Right renal pelvis (tissue), 4 donors: ENCODE measurements at regions not wholly inside any gene's neighbourhood (a gene's known extent, or its start where the extent isn't known, plus 50 kb on each side); places are given as distances from the start of the nearest gene placed in this dataset.
"Not testable (repeated sequence)": the region's sequence is repeated elsewhere in the genome, so short reads cannot be mapped to it uniquely, and the experiment has no call there.

ENCODE experiments used
- DNase-seq, 4 donors: peaks; one replicate each; pipeline ENCODE4 v3.0.0-alpha.2; 2013; ENCODE audit warnings: low read depth in 4 of 4, low spot score in 3 of 4, missing footprints in 1 of 4

DNA sequence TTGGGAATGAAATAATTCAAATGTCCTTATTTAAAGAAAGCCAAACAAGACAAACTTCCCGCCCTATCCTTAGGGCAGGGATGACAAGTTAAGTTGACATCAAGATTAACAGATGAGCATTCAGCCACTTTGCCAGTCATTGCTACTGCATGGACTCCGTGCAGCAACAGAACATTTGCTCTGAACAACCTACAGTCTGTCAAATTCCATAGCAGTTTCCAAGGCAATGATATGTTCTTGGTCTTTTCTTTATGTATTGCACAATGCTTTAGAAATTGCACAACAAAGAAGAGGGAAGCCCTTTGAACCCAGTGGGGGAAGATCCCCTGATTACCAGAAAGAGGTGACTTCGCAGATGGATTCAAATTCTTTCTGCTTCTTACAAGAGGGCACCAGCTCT lies 269.8 kb downstream of the BCAT1 start:
- DNase-seq: no peak

DNA sequence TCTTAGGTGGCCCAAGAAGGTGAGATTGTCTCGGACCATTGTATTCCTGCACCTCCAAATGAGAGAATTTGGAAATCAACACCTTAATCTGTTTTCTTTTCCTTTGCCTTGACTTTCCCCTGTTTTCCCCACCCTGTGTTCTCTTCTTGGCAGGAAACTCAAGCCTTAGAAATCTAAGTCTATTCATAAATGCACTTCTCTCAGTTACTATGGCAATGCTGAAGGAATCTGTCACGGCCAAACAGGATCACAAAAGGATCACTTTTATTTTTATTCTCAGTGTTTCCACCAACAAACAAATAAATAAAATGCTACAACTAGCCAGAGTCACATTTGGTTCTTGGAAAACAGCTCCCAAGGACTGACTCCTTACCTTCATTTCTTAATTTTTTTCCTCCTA lies 270.5 kb downstream of the BCAT1 start:
- DNase-seq: no peak

DNA sequence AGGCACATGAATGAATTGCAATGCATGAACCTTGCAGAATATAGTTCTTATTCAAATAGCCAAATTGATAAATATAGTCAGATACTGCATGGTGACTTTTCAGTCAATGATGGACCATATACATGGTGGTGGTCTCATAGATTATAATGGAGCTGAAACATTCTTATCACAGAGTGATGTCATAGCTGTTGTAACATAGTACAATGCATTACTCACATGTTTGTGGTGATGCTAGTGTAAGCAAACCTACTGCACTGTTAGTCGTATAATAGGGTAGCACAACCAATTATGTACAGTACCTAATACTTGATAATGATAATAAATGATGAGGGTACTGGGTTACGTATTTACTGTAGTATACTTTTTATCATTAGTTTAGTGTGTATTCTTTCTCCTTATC lies 280.3 kb downstream of the BCAT1 start:
- DNase-seq: no peak

DNA sequence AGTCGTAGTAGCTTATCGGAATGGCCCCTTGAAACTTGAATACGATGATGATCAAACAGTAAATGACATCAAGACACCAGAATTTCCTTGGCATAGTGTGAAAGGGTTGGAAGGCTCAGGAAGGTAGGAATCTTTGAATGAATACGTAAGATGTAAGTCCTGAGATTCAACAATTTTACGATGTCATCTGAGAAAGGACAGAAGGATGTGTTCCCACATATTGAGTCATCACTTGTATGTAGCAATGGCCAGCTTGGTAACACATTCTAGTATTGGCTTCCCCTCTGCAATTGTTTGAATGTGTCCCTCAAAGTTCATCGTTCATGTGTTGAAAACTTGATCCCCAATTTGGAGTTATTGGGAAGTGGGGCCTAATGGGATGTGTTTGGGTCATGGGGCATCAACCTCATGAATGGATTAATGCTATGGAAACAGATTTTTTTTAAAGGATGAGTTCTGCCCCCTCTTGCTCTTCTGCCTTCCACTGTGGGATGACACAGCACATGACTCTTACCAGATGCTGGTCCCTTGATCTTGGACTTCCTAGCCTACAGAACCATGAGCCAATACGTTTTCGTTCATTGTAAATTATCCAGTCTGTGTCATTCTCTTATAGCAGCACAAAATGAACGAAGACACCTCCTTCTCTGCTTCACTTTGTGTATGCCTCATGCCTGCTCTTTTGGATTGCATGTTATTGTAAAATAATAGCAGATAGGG lies 284.6 kb downstream of the BCAT1 start:
- no peak for DNase-seq

DNA sequence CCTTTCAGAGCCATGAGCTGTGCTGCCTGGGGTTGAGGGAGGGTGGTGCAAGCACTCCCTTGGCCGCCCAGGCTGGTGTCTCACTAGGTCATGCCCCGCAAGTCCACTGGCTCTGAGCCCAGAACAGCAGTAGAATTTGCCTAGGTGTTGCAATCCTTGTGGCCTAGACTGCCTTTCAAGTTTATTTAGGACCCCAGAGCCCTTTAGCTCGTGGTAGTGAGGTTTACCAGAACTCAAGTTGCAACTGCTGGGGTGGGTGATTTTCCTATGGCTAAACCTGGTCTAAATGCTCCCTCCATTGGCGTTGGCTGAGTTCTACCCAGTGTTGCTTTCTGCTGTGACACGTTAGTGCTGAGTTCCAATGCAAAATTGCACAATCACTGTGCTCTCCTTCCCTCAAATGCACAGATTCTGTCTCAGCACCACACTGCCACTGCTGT lies 287.2 kb downstream of the BCAT1 start:
- no peak for DNase-seq

DNA sequence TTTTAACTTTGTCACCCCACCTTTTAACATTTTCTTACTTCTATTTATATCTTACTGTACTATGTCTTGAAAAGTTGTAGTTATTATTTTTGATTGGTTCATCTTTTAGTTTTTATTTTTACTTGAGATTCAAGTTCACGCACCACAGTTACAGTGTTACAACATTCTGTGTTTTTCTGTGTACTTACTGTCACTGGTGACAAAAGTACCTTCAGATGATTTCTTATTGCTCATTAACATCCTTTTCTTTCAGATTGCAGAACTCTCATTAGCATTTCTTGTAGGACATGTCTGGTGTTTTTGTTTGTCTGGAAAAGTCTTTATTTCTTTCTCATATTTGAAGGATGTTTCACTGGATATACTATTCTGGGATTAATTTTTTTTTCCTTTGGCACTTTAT lies 289.9 kb downstream of the BCAT1 start:
- DNase-seq: no peak

DNA sequence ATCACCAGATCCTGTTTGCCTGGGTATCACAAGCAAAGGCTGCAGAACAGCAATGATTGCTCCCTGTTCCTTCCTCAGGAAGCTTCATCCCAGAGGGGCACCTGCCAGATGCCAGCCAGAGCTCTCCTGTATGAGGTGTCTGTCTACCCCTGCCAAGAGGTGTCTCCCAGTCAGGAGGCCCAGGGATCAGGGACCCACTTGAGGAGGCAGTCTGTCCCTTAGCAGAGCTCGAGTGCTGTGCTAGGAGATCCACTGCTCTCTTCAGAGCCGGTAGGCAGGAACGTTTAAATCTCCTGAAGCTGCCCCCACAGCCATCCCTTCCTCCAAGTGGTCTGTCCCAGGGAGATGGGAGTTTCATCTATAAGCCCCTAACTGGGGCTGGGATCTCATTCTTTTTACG lies 294.6 kb downstream of the BCAT1 start:
- not testable (repeated sequence) for DNase-seq

DNA sequence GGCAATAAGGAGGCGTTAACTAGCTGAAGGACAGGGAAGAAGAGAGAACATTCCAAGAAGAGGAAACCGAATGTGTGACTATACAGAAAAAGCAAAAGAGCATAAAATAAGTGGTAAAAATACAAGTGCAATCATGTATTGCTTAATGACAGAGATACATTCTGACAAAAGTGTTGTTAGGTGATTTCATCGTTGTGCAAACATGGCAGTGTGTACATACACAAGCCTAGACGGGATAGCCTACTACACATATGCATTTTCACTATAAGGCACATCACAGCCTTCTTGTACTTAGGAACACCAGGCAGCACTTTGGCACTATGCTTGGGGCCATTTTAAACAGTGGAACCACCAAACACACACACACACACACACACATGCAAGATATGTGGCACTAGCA lies 299.3 kb downstream of the BCAT1 start:
- no peak for DNase-seq

DNA sequence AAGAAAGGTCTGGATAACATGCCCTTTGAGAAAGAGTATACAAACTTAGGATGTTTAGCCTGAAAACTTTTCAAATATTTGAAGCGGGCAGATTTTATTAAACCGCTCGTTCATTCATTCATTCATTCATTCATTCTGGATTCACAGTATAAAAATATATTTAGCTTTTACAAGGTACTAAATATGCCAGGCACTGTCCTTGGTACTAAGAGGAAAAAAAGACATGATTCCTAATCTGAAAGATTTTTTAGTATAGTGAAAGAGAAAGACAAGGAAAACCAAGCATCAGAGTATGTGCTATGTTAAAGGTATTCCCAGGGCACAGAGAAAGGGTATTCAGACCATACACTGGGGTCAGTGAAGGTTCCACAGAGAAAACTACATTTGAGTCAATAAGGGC lies 299.7 kb downstream of the BCAT1 start:
- no peak for DNase-seq

DNA sequence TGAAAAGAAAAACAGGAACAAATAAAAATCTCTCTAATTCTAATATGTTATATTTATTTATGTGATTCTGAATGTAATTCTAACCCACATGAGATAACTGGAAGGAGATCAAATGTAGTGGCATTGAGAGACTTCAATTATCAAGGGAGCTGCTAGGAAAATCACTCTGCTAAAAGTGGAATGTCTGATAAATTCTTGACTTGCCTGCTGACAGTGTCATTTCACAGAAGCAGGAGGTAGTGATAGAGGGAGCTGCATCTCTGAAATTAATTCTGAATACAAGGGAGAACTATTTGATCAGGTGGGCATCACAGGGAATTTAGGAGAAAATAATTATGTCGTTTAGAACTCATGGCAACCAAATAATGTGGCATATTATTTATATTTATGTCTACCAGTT lies 303.6 kb downstream of the BCAT1 start:
- DNase-seq: no peak

DNA sequence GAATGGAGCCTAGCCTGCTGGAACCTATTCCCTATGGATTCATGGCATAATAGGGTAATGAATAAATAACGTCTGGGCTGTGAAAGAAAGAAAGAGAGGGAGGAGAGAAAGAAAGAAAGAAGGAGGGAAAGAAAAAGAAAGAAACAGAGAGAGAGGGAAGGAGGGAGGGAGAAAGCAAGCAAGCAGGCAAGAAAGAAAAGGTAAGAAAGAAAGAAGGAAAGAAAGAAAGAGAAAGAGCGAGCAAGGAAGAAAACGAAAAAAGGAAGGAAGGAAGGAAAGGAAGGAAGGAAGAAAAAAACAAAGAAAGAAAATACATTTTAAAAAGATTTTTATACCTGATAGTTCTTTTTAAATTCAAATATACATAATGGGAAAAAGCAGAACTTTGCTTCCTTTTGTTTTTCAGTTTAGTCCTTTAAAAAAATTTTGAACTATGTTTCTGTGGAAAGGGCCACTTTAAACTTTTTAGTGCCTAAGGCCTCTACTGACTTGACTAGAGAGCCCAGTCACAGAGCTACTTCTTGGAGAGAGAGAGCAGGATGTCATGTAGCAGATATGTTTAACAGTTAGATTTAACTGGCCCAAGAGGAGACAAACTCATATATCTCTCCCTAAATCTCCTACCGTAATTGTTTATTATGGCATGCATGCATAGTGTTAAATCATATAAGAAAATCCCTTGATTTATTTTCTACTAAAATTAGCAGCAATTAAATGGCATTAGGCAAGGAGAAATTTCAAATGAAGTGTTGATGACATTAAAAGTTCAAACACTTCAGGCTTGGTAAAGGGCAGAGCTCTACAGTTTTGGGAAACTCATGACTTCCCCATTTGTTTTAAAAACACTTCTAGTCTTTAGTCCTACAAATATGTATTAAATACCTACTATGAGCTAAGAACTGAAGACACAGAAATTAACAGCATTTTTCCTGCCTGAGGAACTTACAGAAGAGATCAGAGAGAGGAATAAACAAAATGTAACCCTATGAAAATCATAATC lies 305.5 kb downstream of the BCAT1 start:
- no peak for DNase-seq

DNA sequence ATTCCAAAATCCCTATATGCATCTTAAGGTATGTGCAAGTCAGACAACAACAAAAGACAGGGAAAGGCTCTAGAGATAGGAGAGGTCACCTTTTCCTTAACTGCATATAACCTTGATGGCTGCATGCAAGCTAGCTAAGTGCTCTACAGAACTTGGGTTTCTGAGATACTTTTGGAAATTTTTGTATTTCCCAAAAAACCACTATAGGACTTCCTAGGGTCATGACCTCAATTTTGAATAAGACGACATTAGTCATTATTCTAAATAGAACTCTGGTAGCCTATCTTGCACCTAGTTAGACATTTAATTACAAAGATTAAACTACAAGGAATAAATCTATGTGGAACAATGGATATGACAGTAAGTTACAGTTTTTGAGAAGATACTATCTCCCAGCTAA lies 309.3 kb downstream of the BCAT1 start:
- DNase-seq: no peak

DNA sequence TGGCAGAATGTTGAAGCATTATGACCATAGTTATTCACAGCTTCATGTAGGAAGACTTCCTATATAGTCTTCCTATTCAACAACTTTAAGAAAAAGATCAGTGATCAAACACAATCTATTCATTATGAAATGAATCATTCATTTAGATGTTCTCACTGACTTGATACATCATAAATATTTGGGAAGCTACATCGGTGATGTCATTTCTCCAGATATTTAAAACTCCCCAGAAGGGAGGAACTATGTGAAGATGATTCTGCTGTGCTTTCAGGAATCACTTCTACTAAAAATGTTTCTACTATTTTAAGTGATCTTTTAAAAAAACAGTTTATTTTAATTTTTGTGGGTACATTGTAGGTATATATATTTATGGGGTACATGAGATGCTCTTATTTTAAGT lies 316.4 kb downstream of the BCAT1 start:
- DNase-seq: no peak

DNA sequence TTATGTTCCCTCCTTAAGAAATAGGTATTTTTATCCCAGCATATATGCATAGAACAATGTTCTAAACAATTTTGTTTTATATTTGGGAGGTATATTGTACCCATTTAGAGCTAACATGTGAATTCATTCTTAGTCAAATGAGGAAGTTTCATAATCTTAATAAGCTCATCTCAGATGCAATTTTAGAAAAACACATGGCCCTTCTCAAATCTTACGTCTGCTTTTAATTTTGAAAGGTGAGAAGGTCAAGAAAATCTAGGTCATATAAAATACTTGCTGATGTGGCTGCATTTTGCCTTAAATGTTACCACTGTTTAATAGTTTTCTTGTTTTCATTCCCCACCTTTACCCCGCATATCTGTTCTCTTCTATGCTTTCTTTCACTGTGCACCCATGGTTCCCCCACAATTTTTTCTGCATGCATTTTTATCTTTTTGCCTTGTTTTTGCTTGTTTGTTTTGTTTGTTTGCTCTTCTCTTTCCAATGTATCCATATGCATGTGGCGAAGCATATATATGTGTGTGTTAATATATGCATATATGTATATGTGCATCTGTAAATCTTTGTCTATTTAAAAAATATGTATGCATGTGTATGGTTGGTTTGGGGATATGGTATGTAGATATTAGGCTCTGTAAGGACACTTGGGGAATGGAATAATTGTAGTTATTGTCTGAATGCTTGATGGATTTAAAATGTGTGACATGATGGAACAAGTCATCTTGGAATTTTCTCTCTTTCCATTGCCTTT lies 317.1 kb downstream of the BCAT1 start:
- no peak for DNase-seq

DNA sequence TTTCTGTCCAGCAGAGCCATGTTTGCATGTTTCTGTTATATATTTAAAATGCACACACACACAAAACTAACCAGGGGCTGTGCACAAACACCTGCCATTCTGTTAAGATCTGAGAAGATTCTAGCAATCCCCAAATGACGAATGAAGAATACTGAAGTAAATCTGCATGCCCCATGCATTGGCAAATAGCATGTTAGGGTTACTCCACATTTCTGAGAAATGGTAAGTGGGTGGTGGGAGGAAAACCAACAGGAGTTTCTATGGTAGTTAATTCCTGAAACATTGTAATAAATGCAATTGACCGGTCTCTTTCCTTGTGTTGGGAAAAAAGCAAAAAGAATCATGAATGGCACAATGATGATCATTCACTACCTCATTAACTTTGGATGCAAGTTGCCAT lies 318.0 kb downstream of the BCAT1 start:
- no peak for DNase-seq

DNA sequence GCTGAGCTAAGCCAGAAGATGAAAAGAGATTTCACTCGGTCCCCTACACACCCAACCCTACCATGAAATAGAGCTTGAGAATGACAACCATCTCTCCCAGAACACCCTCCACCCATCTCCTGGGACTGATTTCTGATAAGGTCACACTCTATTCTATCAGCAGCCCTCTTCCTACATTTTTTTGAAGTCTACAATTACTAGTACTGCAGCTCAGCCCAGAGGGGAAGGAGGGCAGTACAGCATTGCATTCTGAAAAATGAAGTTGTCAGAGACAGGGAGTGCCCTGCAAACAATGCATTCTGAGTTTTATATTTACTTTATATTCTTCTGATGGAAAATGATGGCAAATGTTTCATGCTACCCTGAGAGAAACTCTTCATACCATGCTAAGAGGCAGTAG lies 318.5 kb downstream of the BCAT1 start:
- no peak for DNase-seq

DNA sequence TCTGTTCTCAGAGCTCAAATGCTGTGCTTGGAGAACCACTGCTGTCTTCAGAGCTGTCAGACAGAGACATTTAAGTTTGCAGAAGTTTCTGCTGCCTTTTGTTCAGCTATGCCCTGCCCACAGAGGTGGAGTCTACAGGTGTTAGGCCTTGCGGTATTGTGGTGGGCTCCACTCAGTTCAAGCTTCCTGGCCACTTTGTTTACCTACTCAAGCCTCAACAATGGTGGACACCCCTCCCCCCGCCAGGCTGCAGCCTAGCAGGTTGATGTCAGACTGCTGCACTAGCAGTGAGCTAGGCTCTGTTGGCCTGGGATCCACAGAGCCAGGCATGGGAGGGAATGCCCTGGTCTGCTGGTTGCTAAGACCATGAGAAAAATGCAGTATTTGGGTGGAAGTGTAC lies 323.8 kb downstream of the BCAT1 start:
- DNase-seq: no peak

DNA sequence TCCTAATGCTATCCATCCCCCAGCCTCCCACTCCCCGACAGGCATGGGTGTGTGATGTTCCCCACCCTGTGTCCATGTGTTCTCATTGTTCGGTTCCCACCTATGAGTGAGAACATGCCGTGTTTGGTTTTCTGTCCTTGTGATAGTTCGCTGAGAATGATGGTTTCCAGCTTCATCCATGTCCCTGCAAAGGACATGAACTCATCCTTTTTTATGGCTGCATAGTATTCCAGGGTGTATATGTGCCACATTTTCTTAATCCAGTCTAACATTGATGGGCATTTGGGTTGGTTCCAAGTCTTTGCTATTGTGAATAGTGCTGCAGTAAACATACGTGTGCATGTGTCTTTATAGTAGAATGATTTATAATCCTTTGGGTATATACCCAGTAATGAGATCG lies 328.9 kb downstream of the BCAT1 start:
- DNase-seq: not testable (repeated sequence)

DNA sequence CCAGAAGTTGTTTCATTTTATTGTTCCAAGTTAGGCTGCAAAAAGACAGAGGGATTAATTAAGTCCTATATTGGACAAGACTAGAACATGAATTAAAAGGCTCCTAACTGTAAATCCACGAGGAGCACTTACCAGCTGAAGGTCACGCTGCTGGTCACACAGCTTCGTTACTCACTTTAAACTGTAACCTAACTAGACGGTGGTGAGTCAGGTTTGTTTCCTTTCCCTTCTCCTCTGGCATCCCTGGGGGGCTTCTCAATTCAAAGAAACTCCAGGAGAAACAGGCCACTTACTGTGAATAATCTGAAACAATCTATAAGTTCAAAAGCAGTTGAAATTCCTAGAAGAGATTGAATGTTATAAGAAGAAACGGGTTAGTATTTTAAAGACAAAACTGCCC lies 331.4 kb downstream of the BCAT1 start:
- no peak for DNase-seq

DNA sequence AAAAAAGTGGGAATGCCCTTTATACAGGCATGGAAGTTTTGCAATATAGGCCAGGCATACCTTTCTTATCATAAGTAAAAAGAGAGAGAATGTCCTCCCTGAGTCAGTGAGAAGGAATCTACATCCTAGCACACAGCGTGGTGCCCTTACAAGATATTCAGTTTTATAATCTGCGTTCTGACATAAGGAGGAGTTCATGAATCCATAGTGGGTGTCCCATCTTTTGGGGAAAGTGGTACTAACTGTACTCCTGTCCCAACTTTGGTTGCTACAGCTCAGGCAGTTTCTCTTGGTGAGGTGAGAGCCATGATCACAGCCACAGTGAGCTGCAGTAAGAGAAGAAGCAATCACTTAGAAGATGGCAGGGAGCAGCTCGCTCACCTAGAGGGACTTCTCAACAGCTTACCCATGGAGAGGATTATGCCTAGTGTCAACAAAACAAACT lies 332.9 kb downstream of the BCAT1 start:
- DNase-seq: no peak

DNA sequence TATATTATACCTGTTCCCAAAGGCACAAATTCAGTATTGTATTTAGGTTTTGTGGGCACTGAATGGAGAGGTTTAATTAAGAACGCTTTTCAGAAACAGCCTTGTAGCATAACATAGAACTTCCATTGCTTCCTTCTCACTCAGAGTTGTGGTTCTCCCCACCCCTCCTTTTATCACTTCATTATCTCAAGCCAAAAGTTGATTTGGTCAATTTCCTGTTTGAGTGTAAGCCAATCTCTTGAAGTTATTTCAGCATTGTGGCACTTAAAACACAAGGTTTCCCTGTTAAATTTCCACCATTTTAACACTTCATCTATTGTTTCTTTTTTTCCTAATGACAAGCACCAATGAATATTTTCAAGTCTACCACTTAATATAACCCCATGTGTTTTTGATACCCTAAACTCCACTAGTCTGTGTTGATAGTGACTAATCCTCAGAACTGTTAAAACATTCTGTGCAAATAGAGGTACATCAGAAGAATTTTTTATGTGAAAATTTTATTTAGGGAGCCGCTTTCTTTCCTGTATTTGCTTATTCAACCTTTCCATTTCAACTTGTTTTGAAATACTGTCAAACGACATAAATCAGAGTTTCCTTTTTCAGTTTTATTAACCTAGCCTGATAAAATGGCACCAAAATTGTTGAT lies 340.1 kb downstream of the BCAT1 start:
- DNase-seq: no peak
